Stimulated activated CD8-positive, alpha-beta memory T cell treated with anti-CD3 and anti-CD28 coated beads, Interleukin-4, amount 100 ng/mL, for 48 hours (primary cell): ENCODE measurements at regions not wholly inside any gene's neighbourhood (a gene's known extent, or its start where the extent isn't known, plus 50 kb on each side); places are given as distances from the start of the nearest gene placed in this dataset.
"Not testable (repeated sequence)": the region's sequence is repeated elsewhere in the genome, so short reads cannot be mapped to it uniquely, and the experiment has no call there.

Experiments used
- DNase-seq: peaks from one replicate; pipeline ENCODE4 v3.0.0-alpha.2; 2020

DNA sequence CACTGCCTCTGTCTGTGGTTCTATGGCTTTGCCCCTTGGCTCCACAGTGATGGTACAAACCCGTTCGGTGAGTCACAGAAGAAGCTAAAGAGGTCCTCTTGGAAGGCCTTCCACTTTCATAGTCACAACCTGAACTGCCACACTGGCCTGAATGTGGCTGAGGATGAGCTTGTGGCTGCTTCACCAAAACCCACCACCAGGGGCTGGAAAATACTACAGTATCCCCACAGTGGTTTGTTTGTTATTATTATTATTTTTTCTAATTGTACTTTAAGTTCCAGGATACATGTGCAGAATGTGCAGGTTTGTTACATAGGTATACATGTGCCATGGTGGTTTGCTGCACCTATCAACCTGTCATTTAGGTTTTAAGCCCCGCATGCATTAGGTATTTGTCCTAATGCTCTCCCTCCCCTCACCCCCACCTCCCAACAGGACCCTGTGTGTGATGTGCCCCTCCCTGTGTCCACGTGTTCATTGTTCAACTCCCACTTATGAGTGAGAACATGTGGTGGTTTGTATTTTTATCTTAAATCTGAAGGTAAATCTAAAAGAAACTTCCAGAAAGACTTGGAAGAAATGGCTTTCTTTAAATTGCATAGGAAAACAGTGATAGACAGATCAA, 160.8 kb upstream of the NPSR1 start:
- DNase-seq: no peak

GRCh38 chr7:34501156-34501555, 156.9 kb upstream of the NPSR1 start:
- no peak for DNase-seq

GRCh38 chr7:34507191-34507590, 150.8 kb upstream of the NPSR1 start:
- DNase-seq: no peak

DNA sequence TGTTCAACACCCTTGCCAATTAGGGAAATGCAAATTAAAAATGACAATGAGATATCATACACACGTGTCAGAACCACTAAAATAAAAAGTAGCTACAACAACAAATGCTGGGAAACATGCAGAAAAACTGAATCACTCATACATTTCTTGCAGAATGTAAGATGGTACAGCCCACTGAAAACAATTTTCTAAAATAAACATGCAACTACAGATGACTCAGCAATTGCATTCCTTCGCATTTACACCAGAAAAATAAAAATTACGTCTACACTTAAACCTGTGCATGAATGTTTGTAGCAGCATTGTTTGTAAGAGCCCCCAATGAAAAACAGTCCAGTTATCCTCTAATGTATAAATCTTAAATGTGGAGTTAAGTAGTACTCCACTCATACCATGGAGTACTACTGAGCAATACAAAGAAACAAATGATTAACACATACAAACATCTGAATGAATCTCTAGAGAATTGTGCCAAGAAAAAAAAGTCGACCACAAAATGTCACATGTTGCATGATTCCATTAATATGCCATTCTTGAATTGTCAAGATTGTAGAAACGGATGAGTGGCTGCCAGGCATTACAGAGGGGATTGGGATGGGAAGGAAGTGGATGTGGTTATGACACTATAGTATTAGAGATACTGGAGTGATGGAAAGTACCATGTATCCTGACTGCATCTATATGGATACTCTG, 134.6 kb upstream of the NPSR1 start:
- DNase-seq: no peak

GRCh38 chr7:34530259-34530658, 127.8 kb upstream of the NPSR1 start:
- DNase-seq: no peak

GRCh38 chr7:34539003-34539402, 119.0 kb upstream of the NPSR1 start:
- no peak for DNase-seq

GRCh38 chr7:34544621-34545020, 113.4 kb upstream of the NPSR1 start:
- no peak for DNase-seq

- no peak for DNase-seq
Observed at GRCh38 chr7:34550996-34551395, 107.0 kb upstream of the NPSR1 start.

DNA sequence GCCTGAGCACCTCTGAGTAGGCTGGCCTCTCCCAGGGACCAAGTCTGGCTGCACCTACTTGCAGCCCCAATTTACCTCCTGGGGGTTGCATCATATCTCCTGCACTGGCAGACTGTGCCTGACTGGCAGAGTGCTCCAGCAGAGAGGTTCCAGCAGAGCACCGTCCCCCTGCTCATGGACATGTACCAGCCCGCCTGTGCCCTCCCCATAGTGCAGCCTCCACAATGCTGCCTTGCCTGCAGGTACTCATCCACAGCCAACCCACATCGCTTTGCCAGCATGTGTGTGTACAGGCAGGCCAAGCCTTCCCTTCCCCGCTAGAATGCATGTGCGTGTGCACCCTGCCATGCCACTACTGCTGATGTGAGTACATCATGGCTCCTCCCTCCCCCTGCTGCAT, 105.5 kb upstream of the NPSR1 start:
- no peak for DNase-seq

GRCh38 chr7:34558022-34558421, 100.0 kb upstream of the NPSR1 start:
- no peak for DNase-seq

- DNase-seq: no peak
Observed at GRCh38 chr7:34564091-34564490, 93.9 kb upstream of the NPSR1 start.

DNA sequence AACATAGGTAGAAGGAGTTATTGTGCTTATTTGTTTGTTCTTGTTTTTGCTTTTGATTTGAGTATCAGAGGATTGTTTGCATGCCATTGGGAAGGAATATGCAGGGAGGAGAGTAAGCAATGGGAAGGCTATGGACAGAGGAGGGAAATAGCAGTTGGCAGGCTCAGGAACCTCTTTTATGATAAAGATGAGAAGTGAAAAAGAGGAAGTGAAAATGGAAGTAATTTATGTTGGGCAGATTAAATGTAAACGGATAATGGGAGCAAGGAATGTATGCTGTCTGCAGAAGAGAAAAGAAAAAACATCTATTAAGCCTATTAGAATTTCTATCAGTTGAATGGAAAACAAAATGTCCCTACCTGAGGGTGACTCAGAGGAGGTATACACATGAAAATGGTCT, 90.1 kb upstream of the NPSR1 start:
- DNase-seq: no peak

- no peak for DNase-seq
Observed at GRCh38 chr7:34569975-34570699, 87.9 kb upstream of the NPSR1 start.

DNA sequence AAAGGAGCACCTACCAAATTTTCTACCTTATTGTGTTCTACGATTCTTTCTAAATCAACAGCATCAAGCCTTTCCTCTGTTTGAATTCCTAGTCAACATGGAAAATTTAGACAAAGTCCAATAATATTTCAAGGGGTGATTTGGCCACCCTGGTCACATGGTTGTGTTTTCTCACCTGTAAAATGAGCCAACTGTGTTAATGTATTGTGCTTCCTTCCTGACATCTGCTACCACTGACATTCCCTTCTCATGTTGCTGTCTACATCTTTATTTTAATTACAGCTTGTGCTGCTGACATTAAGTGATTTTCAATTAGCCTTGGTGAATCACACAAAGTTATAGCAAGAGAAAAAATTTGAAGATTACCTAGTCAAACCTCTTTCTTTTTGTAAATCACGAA, 83.0 kb upstream of the NPSR1 start:
- DNase-seq: no peak

- not testable (repeated sequence) for DNase-seq
Observed at GRCh38 chr7:34577934-34578333, 80.1 kb upstream of the NPSR1 start.

GRCh38 chr7:34581698-34582097, 76.3 kb upstream of the NPSR1 start:
- not testable (repeated sequence) for DNase-seq

DNA sequence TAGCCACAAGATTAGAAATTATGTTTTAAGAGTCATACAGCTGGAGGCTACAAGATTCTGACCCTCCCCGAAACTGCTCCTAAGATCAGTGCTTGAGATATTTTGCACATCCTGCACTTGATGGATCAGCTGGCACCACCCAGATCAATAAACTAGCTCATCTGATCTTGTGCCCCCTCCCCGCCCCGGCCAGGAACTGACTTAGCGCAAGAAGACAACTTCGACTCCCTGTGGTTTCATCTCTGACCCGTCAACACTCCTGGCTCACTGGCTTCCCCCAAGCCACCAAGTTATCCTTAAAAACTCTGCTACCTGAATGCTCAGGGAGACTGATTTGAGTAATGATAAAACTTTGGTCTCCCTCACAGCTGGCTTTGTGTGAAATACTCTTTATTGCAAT, 73.5 kb upstream of the NPSR1 start:
- DNase-seq: no peak

DNA sequence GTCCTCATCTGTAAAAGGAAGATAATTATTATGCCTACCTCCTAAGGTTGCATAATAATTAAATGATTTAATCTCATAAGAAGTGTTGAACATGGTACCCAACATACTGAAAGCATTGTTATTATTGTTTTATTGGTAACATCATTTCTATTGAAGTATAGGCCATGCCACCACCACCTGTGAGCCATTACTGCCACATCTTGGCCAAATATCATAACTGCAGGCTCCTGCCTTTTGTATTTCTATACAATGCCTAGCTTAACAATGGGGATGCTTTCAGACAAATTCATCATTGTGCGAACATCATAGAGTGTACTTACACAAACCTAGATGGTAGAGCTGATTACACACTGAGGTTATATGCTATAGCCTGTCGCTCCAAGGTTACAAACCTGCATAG, 61.1 kb upstream of the NPSR1 start:
- no peak for DNase-seq

DNA sequence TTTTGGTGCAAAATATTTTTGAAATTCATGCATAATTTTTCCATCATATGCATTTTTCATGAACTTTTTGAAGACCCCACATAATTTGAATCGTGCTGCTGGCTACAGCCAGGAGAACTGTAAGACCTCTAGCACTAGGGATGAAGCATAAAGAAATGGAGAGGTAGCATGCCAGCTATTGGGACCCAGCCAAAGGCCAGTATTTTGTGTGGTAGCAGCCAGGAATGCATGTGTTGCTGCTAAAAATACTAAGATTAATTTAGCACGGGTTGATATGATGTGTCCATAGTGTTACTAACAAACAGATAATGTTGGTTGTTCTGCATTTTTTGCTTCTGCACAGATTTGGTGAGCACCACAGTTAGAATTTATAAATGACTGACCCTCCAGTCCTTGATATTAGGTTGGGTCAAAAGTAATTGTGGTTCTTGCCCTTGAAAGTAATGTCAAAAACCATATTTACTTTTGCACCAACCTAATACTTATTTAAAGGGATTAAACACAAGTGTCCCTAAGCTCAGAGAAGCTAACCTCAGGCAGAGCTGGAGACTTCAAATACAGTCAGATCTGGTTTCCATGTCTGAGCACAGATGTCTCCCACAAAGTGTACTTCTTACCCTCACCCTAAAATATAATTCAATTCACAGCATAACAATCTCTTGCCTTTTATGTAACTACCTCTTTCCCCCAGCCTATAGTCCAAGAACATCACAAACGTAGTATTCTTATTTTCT, 54.1 kb upstream of the NPSR1 start:
- no peak for DNase-seq
